DND-41 (cell line): ENCODE measurements at regions not wholly inside any gene's neighbourhood (a gene's known extent, or its start where the extent isn't known, plus 50 kb on each side); places are given as distances from the start of the nearest gene placed in this dataset.

Source experiments
- ATAC-seq: fragments of 200-7000 bp; cut with Tn5 transposase; 3 replicates; pipeline ENCODE4 v1.9.1; 2021; ENCODE audit warnings: low read depth; ENCODE audit not compliant: insufficient read depth
- DNase-seq: peaks from one replicate; pipeline ENCODE4 v3.0.0-alpha.2; 2020
- H2AFZ ChIP-seq: 2 replicates; pipeline ENCODE4 v1.6.0; 2012; ENCODE audit warnings: low read depth, low read length
- H3K27ac ChIP-seq: 2 replicates; pipeline ENCODE4 v1.5.1; 2012; ENCODE audit warnings: low read length, inconsistent platforms
- H3K27me3 ChIP-seq: fragments of 200-600 bp; sonication (generic); 2 replicates; pipeline ENCODE4 v1.6.0; 2012; ENCODE audit warnings: low read length, mild to moderate bottlenecking, inconsistent platforms; ENCODE audit not compliant: insufficient read depth, poor library complexity
- H3K36me3 ChIP-seq: 2 replicates; pipeline ENCODE4 v1.5.1; 2012; ENCODE audit warnings: low read length, inconsistent platforms; ENCODE audit not compliant: insufficient read depth
- H3K4me1 ChIP-seq: 2 replicates; pipeline ENCODE4 v1.5.1; 2012; ENCODE audit warnings: mild to moderate bottlenecking, low read length; ENCODE audit not compliant: insufficient read depth
- H3K4me2 ChIP-seq: 2 replicates; pipeline ENCODE4 v1.6.0; 2012; ENCODE audit warnings: mild to moderate bottlenecking, moderate library complexity, low read length, inconsistent platforms; ENCODE audit not compliant: insufficient read depth
- H3K4me3 ChIP-seq, 2 experiments: fragments of 200-600 bp in 1 of 2; shearing (Covaris generic) in 1 of 2; 2 replicates each; pipeline ENCODE4 v1.5.1; 2012 to 2016; ENCODE audit warnings: inconsistent platforms in 2 of 2, low read length in 2 of 2, mild to moderate bottlenecking in 2 of 2, low read depth in 1 of 2, moderate library complexity in 1 of 2
- H3K79me2 ChIP-seq: 2 replicates; pipeline ENCODE4 v1.6.0; 2012; ENCODE audit warnings: low read length, inconsistent platforms; ENCODE audit not compliant: insufficient read depth
- H3K9ac ChIP-seq: 2 replicates; pipeline ENCODE4 v1.6.0; 2012; ENCODE audit warnings: low read depth, mild to moderate bottlenecking, inconsistent platforms, low read length, moderate library complexity
- H3K9me3 ChIP-seq: 2 replicates; pipeline ENCODE4 v1.5.1; 2012; ENCODE audit warnings: low read length, moderate library complexity, mild to moderate bottlenecking, inconsistent platforms; ENCODE audit not compliant: insufficient read depth, severe bottlenecking
- H4K20me1 ChIP-seq: 2 replicates; pipeline ENCODE4 v1.6.0; 2012; ENCODE audit warnings: low read length; ENCODE audit not compliant: insufficient read depth
- CTCF ChIP-seq: IDR thresholded peaks from 2 replicates; pipeline ENCODE4 v1.5.1; 2012; ENCODE audit warnings: borderline replicate concordance, low read length, moderate library complexity, mild to moderate bottlenecking; ENCODE audit not compliant: poor library complexity, severe bottlenecking; ENCODE audit errors: extremely low read depth
- EZH2 ChIP-seq: IDR thresholded peaks from 3 replicates; pipeline ENCODE4 v1.6.1; 2012; ENCODE audit warnings: borderline replicate concordance, low read depth, mild to moderate bottlenecking, moderate library complexity, low read length, inconsistent platforms; ENCODE audit not compliant: severe bottlenecking

DNA sequence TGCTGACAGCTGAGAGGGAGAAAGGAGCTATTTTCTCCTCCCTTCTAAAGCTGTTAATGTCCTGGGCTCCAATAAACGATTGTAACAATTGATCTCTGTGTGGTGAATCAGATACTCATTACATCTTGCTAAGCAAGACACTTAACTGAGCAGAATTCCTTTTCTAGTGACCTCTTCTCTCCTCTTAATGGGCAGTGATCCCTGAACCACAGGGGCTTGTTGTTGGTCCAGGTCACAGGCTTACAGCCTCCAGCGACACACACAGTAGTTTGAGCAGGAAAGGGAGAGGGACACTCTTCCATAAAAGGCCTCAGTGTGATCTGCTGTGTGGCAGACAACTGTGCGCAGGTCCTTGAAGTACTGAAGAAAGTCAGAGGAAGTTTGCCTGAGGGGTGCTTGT lies 58.5 kb upstream of the MYO10 start:
- Histone ChIP-seq H3K4me3 (no peak overlapping the region), H3K4me1 (no peaks in the 10 kb centered on the region), H2AFZ (no peak overlapping the region), H3K36me3 (no peaks in the 10 kb centered on the region), H3K9me3 (no peaks in the 10 kb centered on the region), H3K9ac (no peak overlapping the region), H3K27me3 (no peaks in the 10 kb centered on the region), H4K20me1 (no peaks in the 10 kb centered on the region), H3K4me2 (no peak overlapping the region), H3K79me2 (no peaks in the 10 kb centered on the region), H3K27ac (no peak overlapping the region)
- TF ChIP-seq CTCF (no peak), EZH2 (no peak)
- ATAC-seq (no peak), DNase-seq (no peak)

- no peak overlapping the region for H2AFZ ChIP-seq
- DNase-seq: no peak
- no peak for TF ChIP-seq CTCF
- no peak for TF ChIP-seq EZH2
- H3K9me3 ChIP-seq: no peaks in the 10 kb centered on the region
- H3K27ac ChIP-seq: no peak overlapping the region
- no peaks in the 10 kb centered on the region for H3K79me2 ChIP-seq
- H3K36me3 ChIP-seq: no peaks in the 10 kb centered on the region
- no peaks in the 10 kb centered on the region for H3K4me1 ChIP-seq
- ATAC-seq: no peak
- H4K20me1 ChIP-seq: no peaks in the 10 kb centered on the region
- H3K9ac ChIP-seq: no peak overlapping the region
- no peak overlapping the region for H3K4me3 ChIP-seq
- H3K27me3 ChIP-seq: no peaks in the 10 kb centered on the region
- no peak overlapping the region for H3K4me2 ChIP-seq
Observed at GRCh38 chr5:16995372-16995771, 59.3 kb upstream of the MYO10 start.

- no peak overlapping the region for H3K4me3 ChIP-seq
- H3K9ac ChIP-seq: no peak overlapping the region
- TF ChIP-seq EZH2: no peak
- no peak for TF ChIP-seq CTCF
- no peaks in the 10 kb centered on the region for H3K36me3 ChIP-seq
- no peak for ATAC-seq
- no peak overlapping the region for H3K27ac ChIP-seq
- H4K20me1 ChIP-seq: no peaks in the 10 kb centered on the region
- H3K4me2 ChIP-seq: no peak overlapping the region
- no peaks in the 10 kb centered on the region for H3K79me2 ChIP-seq
- no peak overlapping the region for H2AFZ ChIP-seq
- no peaks in the 10 kb centered on the region for H3K9me3 ChIP-seq
- no peak for DNase-seq
- H3K27me3 ChIP-seq: no peaks in the 10 kb centered on the region
- H3K4me1 ChIP-seq: no peaks in the 10 kb centered on the region
Observed at GRCh38 chr5:17000291-17000939, 64.3 kb upstream of the MYO10 start.

- Histone ChIP-seq H4K20me1 (no peaks in the 10 kb centered on the region), H3K9me3 (no peaks in the 10 kb centered on the region), H2AFZ (no peak overlapping the region), H3K4me3 (no peak overlapping the region), H3K79me2 (no peaks in the 10 kb centered on the region), H3K9ac (no peak overlapping the region), H3K36me3 (no peaks in the 10 kb centered on the region), H3K27ac (no peak overlapping the region), H3K4me1 (no peaks in the 10 kb centered on the region), H3K4me2 (no peak overlapping the region), H3K27me3 (no peaks in the 10 kb centered on the region)
- DNase-seq (no peak), ATAC-seq (no peak)
- TF ChIP-seq CTCF: no peak
- TF ChIP-seq EZH2: no peak
Observed at GRCh38 chr5:17001428-17001827, 65.3 kb upstream of the MYO10 start.
